T1000 (cell line): ENCODE measurements at regions not wholly inside any gene's neighbourhood (a gene's known extent, or its start where the extent isn't known, plus 50 kb on each side); places are given as distances from the start of the nearest gene placed in this dataset.

Experiments used
- DNase-seq: peaks from one replicate; lab custom pipeline; 2025; ENCODE audit warnings: mixed read lengths; lab: John Stamatoyannopoulos, UW

GRCh38 chr18:47601581-47602272 lies 328.7 kb downstream of the SMAD2 start:
- no peak for DNase-seq

GRCh38 chr18:47595831-47596501 lies 334.5 kb downstream of the SMAD2 start:
- DNase-seq = no peak

GRCh38 chr18:47594621-47595086 lies 335.8 kb downstream of the SMAD2 start:
- DNase-seq = no peak

GRCh38 chr18:47593744-47594472 lies 336.6 kb downstream of the SMAD2 start:
- no peak for DNase-seq

GRCh38 chr18:47591429-47591828 lies 339.0 kb downstream of the SMAD2 start:
- DNase-seq = no peak

GRCh38 chr18:47587587-47587986 lies 336.1 kb upstream of the SKOR2 start:
- no peak for DNase-seq

- DNase-seq = no peak
These were observed 335.1 kb upstream of the SKOR2 start for GRCh38 chr18:47586418-47587070.

- DNase-seq = no peak
These were observed 334.5 kb upstream of the SKOR2 start for GRCh38 chr18:47585914-47586313.

GRCh38 chr18:47585136-47585535 lies 333.7 kb upstream of the SKOR2 start:
- DNase-seq = no peak

- no peak for DNase-seq
These were observed 330.6 kb upstream of the SKOR2 start for GRCh38 chr18:47582093-47582492.

GRCh38 chr18:47577520-47577919 lies 326.1 kb upstream of the SKOR2 start:
- DNase-seq = no peak

- no peak for DNase-seq
These were observed 323.5 kb upstream of the SKOR2 start for GRCh38 chr18:47574966-47575365.

- no peak for DNase-seq
These were observed 320.5 kb upstream of the SKOR2 start for GRCh38 chr18:47571957-47572356.

GRCh38 chr18:47566809-47567208 lies 315.3 kb upstream of the SKOR2 start:
- DNase-seq = no peak

GRCh38 chr18:47560723-47561715 lies 309.6 kb upstream of the SKOR2 start:
- no peak for DNase-seq

GRCh38 chr18:47558110-47558750 lies 306.8 kb upstream of the SKOR2 start:
- no peak for DNase-seq

- no peak for DNase-seq
These were observed 305.7 kb upstream of the SKOR2 start for GRCh38 chr18:47557160-47557559.

GRCh38 chr18:47552783-47553182 lies 301.3 kb upstream of the SKOR2 start:
- DNase-seq = no peak

GRCh38 chr18:47550611-47551010 lies 299.2 kb upstream of the SKOR2 start:
- DNase-seq = no peak

- no peak for DNase-seq
These were observed 297.6 kb upstream of the SKOR2 start for GRCh38 chr18:47549021-47549540.
